ENCODE measurements at regions not wholly inside any gene's neighbourhood (a gene's known extent, or its start where the extent isn't known, plus 50 kb on each side); places are given as distances from the start of the nearest gene placed in this dataset.

- H3K36me3 ChIP-seq: no peaks in the 10 kb centered on the region
- TF ChIP-seq CTCF (IDR thresholded peaks at IDR 0.05; ENCODE audit: low read depth, low read length): no peak
- H3K4me1 ChIP-seq: no peaks in the 10 kb centered on the region
- H3K27me3 ChIP-seq: peaks cover 4% of the 10 kb centered on the region; the same call in 1 of the 2 replicates
- no peaks in the 10 kb centered on the region for H3K9me3 ChIP-seq
- H3K4me3 ChIP-seq (ENCODE audit: low read depth, low read length): no peak overlapping the region
- no peak for DNase-seq
These were observed 222.7 kb upstream of the SOX1 start for GRCh38 chr13:111844222-111844671.

- peaks cover 4% of the 10 kb centered on the region; the same call in 1 of the 2 replicates for H3K27me3 ChIP-seq
- no peak for TF ChIP-seq CTCF (IDR thresholded peaks at IDR 0.05; ENCODE audit: low read depth, low read length)
These were observed 222.3 kb upstream of the SOX1 start for GRCh38 chr13:111844682-111845081.

GRCh38 chr13:111845621-111846351 lies 221.2 kb upstream of the SOX1 start:
- no peaks in the 10 kb centered on the region; the same call in 1 of the 2 replicates for H3K9me3 ChIP-seq

More at GRCh38 chr13:111844682-111845081, 222.3 kb upstream of the SOX1 start:
- Histone ChIP-seq H3K4me1 (no peaks in the 10 kb centered on the region), H3K4me3 (ENCODE audit: low read depth, low read length) (no peak overlapping the region), H3K9me3 (no peaks in the 10 kb centered on the region; the same call in 1 of the 2 replicates), H3K36me3 (no peaks in the 10 kb centered on the region)
- no peak for DNase-seq

GRCh38 chr13:111846391-111847159 lies 220.4 kb upstream of the SOX1 start:
- Histone ChIP-seq H3K9me3 (no peaks in the 10 kb centered on the region; the same call in 1 of the 2 replicates), H3K27me3 (peaks cover 4% of the 10 kb centered on the region; the same call in 1 of the 2 replicates), H3K36me3 (no peaks in the 10 kb centered on the region), H3K4me3 (ENCODE audit: low read depth, low read length) (no peak overlapping the region), H3K4me1 (no peaks in the 10 kb centered on the region)
- DNase-seq: no peak
- TF ChIP-seq CTCF (IDR thresholded peaks at IDR 0.05; ENCODE audit: low read depth, low read length): no peak

More at GRCh38 chr13:111845621-111846351, 221.2 kb upstream of the SOX1 start:
- no peak for DNase-seq
- Histone ChIP-seq H3K36me3 (no peaks in the 10 kb centered on the region), H3K4me1 (no peaks in the 10 kb centered on the region), H3K27me3 (peaks cover 4% of the 10 kb centered on the region; the same call in 1 of the 2 replicates), H3K4me3 (ENCODE audit: low read depth, low read length) (no peak overlapping the region)
- TF ChIP-seq CTCF (IDR thresholded peaks at IDR 0.05; ENCODE audit: low read depth, low read length): no peak

- no peak for DNase-seq
- H3K4me3 ChIP-seq (ENCODE audit: low read depth, low read length): no peak overlapping the region
- no peaks in the 10 kb centered on the region for H3K4me1 ChIP-seq
- no peaks in the 10 kb centered on the region for H3K36me3 ChIP-seq
- TF ChIP-seq CTCF (IDR thresholded peaks at IDR 0.05; ENCODE audit: low read depth, low read length): no peak
- H3K27me3 ChIP-seq: peaks cover 4% of the 10 kb centered on the region; the same call in 1 of the 2 replicates
- no peaks in the 10 kb centered on the region; the same call in 1 of the 2 replicates for H3K9me3 ChIP-seq
These were observed 219.0 kb upstream of the SOX1 start for GRCh38 chr13:111847964-111848363.

Measured in BE2C (cell line).